ENCODE measurements at regions not wholly inside any gene's neighbourhood (a gene's known extent, or its start where the extent isn't known, plus 50 kb on each side); places are given as distances from the start of the nearest gene placed in this dataset.
"Not testable (repeated sequence)": the region's sequence is repeated elsewhere in the genome, so short reads cannot be mapped to it uniquely, and the experiment has no call there.

- in situ Hi-C loops (cut with HindIII; ENCODE audit: low pct_unique_long_range_greater_than_20kb, low sequenced_read_pairs) = no loop called here
These were observed 86.2 kb downstream of the TEX35 start for GRCh38 chr1:178599087-178599486.

GRCh38 chr1:178599745-178600144 lies 86.8 kb downstream of the TEX35 start:
- no peak for DNase-seq (ENCODE audit: low read depth, low spot score)
- in situ Hi-C loops (cut with HindIII; ENCODE audit: low pct_unique_long_range_greater_than_20kb, low sequenced_read_pairs) = no loop called here

More at GRCh38 chr1:178599087-178599486, 86.2 kb downstream of the TEX35 start:
- no peak for DNase-seq (ENCODE audit: low read depth, low spot score)

GRCh38 chr1:178603926-178604325 lies 91.0 kb downstream of the TEX35 start:
- in situ Hi-C loops (cut with HindIII; ENCODE audit: low pct_unique_long_range_greater_than_20kb, low sequenced_read_pairs) = no loop called here

GRCh38 chr1:178606839-178607238 lies 93.9 kb downstream of the TEX35 start:
- in situ Hi-C loops (cut with HindIII; ENCODE audit: low pct_unique_long_range_greater_than_20kb, low sequenced_read_pairs) = no loop called here
- DNase-seq (ENCODE audit: low read depth, low spot score) = no peak

More at GRCh38 chr1:178603926-178604325, 91.0 kb downstream of the TEX35 start:
- no peak for DNase-seq (ENCODE audit: low read depth, low spot score)

GRCh38 chr1:178607718-178608408 lies 95.0 kb downstream of the TEX35 start:
- DNase-seq (ENCODE audit: low read depth, low spot score) = no peak
- in situ Hi-C loops (cut with HindIII; ENCODE audit: low pct_unique_long_range_greater_than_20kb, low sequenced_read_pairs) = no loop called here

- in situ Hi-C loops (cut with HindIII; ENCODE audit: low pct_unique_long_range_greater_than_20kb, low sequenced_read_pairs) = no loop called here
- peak; percentile 93 for DNase-seq (ENCODE audit: low read depth, low spot score)
These were observed 96.1 kb downstream of the TEX35 start for GRCh38 chr1:178609015-178609414.

GRCh38 chr1:178610690-178611410 lies 97.9 kb downstream of the TEX35 start:
- DNase-seq (ENCODE audit: low read depth, low spot score); in situ Hi-C loops (cut with HindIII; ENCODE audit: low pct_unique_long_range_greater_than_20kb, low sequenced_read_pairs): not testable (repeated sequence)

GRCh38 chr1:178612261-178612660 lies 99.4 kb downstream of the TEX35 start:
- in situ Hi-C loops (cut with HindIII; ENCODE audit: low pct_unique_long_range_greater_than_20kb, low sequenced_read_pairs) = no loop called here
- DNase-seq (ENCODE audit: low read depth, low spot score) = no peak

- in situ Hi-C loops (cut with HindIII; ENCODE audit: low pct_unique_long_range_greater_than_20kb, low sequenced_read_pairs) = no loop called here
- peak; percentile 77 for DNase-seq (ENCODE audit: low read depth, low spot score)
These were observed 100.5 kb downstream of the TEX35 start for GRCh38 chr1:178613271-178613945.

GRCh38 chr1:178614286-178614685 lies 101.4 kb downstream of the TEX35 start:
- peak; percentile 94 for DNase-seq (ENCODE audit: low read depth, low spot score)
- in situ Hi-C loops (cut with HindIII; ENCODE audit: low pct_unique_long_range_greater_than_20kb, low sequenced_read_pairs) = no loop called here

- no peak for DNase-seq (ENCODE audit: low read depth, low spot score)
- in situ Hi-C loops (cut with HindIII; ENCODE audit: low pct_unique_long_range_greater_than_20kb, low sequenced_read_pairs) = no loop called here
These were observed 105.8 kb upstream of the RALGPS2 start for GRCh38 chr1:178619042-178619927.

- in situ Hi-C loops (cut with HindIII; ENCODE audit: low pct_unique_long_range_greater_than_20kb, low sequenced_read_pairs) = no loop called here
- DNase-seq (ENCODE audit: low read depth, low spot score) = no peak
These were observed 104.2 kb upstream of the RALGPS2 start for GRCh38 chr1:178620584-178621475.

- in situ Hi-C loops (cut with HindIII; ENCODE audit: low pct_unique_long_range_greater_than_20kb, low sequenced_read_pairs) = no loop called here
- DNase-seq (ENCODE audit: low read depth, low spot score) = no peak
These were observed 103.2 kb upstream of the RALGPS2 start for GRCh38 chr1:178621822-178622221.

- in situ Hi-C loops (cut with HindIII; ENCODE audit: low pct_unique_long_range_greater_than_20kb, low sequenced_read_pairs) = no loop called here
- no peak for DNase-seq (ENCODE audit: low read depth, low spot score)
These were observed 99.3 kb upstream of the RALGPS2 start for GRCh38 chr1:178625695-178626094.

- in situ Hi-C loops (cut with HindIII; ENCODE audit: low pct_unique_long_range_greater_than_20kb, low sequenced_read_pairs) = no loop called here
- no peak for DNase-seq (ENCODE audit: low read depth, low spot score)
These were observed 98.0 kb upstream of the RALGPS2 start for GRCh38 chr1:178627037-178627436.

GRCh38 chr1:178628637-178629251 lies 96.3 kb upstream of the RALGPS2 start:
- in situ Hi-C loops (cut with HindIII; ENCODE audit: low pct_unique_long_range_greater_than_20kb, low sequenced_read_pairs) = no loop called here

More at GRCh38 chr1:178628637-178629251, 96.3 kb upstream of the RALGPS2 start:
- DNase-seq (ENCODE audit: low read depth, low spot score) = no peak

All from SK-MEL-5 (cell line).